GM19035 (cell line): ENCODE measurements at regions not wholly inside any gene's neighbourhood (a gene's known extent, or its start where the extent isn't known, plus 50 kb on each side); places are given as distances from the start of the nearest gene placed in this dataset.

Experiments used
- ATAC-seq: cut with Tn5 transposase; IDR thresholded peaks from one replicate; pipeline ENCODE4 v1.9.1; 2021; ENCODE audit not compliant: unreplicated experiment

DNA sequence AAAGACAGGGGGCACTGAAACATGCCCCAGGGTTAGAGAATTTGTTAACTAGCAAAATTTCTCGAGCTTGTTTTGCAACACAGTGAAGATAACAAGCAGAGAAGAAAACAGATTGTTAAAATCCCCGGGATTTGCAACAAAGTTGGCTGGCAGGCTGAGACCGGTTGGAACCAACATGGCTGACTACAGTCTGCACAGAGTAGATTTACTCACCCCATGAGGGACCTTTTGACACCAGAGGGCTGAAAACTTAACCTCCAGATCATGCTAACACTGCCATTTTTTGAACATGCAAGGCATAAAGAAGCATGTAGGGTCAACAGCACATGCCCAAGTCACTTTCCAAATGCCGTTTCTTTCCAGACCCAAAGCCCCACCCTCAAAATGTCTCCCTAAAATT lies 95.2 kb upstream of the TMEM26 start:
- ATAC-seq = no peak

DNA sequence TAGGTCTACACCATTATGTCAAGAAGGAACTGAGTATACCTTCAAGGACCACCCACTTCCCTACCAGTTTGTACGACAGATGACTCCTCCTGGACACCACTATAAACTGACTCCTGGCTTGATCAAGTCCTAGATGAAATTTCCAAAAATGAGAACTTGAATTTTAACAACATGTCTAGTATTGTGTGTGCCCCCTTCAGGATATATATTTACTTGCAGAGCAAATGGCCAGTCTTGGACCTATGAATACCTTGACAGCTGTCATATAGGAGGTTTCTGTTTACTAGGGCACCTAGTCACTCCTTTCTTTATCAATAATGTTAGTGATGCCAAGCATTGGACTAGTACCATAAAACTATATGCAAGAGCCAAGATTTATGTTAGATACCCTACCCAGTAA lies 94.1 kb upstream of the TMEM26 start:
- no peak for ATAC-seq

DNA sequence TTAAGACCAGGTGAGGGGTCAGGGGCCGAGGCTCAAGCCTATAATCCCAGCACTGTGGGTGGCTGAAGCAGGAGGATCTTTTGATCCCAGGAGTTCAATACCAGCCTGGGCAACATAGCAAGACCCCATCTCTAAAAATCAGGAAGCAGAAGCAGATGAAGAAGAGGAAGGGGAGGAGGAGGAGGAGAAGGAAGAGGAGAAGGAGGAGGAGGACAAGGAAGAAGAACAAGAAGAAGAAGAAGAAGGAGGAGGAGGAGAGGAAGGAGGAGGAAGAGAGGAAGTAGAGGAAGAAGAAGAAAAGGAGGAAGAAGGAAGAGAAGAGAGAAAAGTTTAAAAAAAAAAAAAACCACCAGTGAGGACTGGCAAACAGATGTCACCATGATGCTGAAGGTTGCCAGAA lies 92.0 kb upstream of the TMEM26 start:
- no peak for ATAC-seq

DNA sequence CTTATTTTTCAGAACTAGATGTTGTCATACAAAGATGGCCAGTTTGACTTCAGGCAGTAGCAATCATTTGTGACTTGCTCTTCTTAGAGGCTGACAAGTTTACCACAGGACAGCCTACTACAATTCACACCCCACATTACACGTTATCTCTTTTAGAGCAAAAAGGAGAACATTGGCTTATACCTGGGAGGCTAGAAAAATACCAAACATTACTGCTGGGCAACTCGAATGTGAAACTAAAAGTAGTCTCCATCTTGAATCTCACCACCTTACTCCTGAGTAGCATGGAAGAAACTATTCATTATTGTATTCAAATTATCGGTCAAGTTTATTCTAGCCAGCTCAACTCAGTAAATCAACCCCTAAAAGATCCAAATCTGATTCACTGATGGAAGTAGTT lies 90.7 kb upstream of the TMEM26 start:
- ATAC-seq = no peak

DNA sequence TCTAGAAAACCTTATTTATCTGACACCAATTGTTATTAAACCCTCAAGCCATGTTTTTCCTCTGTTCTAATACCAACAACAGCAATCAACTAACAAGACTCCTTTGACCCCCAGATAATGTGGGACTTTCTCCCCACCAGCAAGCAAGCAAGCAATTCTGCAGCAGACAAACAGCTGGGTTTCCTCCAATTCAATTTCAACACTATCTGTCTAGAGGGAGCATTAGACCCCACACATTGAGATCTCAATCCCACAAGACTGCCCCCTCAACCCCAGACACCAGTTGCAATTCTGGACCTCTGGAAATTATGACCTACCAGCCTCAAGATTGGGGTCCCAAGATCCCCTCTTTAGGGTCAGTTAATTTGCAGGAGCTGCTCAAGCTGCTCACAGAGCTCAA lies 89.4 kb upstream of the TMEM26 start:
- ATAC-seq = no peak

DNA sequence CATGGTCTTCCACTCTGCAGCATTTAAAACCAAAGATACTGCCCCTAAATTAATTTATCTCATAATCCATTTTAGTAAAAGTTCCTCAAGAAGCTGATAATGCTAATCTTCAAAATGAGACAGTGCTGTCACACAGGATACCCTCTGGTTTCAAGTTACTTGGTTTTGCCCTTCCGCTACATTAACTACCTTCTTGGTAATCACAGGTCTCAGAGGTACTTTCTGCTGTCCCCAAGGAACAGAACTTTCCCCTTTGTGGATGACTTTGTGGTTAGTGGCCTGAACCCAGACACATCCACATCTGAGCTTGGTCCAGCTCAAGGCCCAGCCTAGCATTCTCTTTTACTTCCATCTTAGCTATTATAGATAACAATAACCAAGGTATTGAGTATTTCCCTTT lies 88.8 kb upstream of the TMEM26 start:
- no peak for ATAC-seq

DNA sequence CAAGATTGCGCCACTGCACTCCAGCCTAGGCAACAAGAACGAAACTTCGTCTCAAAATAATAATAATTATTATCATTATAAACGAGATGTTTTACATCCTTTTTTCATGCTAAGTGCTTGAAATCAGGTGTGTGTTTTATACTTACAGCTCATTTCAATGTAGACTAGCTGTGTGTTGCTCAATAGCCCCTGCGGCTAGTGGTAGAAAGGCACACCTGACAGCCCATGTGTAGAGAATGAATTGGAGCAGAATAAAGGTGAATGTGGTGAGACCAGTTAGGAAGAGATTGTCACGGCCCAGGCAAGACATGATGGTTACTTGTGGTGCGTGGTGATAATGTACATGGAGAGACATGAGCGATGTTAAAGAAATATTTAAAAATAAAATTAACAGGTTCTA lies 86.7 kb upstream of the TMEM26 start:
- ATAC-seq = no peak

DNA sequence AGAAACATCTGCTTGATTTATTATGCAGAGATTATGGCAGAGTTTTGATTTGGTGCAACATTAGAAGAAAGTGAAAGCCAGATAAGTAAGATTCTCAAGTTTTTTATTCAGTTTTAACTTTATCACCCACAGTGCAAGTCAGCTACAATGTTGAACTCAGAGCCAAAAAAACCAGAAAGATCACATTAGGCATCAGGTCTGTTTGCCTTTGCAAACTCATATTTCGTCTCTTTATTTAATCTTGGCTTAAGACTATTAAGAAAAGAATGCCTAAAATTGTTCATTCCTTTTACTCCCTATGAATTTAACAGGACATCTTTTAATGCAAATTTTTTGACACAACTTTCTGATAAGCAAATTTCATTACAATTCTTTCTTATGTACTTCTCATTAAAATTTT lies 76.0 kb upstream of the TMEM26 start:
- ATAC-seq = no peak

DNA sequence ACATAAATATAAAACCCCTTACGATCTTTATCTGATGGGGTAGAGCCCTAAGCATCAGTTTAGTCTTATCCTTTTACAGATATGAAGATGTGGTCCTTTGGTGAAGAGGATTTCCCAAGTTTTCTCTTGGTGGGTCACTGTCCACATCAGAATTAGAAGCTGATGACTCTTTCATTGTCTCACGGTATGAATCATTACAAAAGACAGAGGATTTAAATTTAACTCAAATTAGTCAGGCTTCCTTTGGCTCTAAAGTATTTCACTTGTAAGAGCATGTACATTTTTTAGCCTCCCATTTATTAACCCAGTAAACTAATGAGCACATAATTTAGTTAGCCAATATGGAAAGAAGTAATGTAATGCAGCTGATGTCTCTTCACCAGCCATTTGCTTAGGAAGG lies 49.9 kb upstream of the TMEM26 start:
- ATAC-seq = no peak
